K562 (cell line): ENCODE measurements at regions not wholly inside any gene's neighbourhood (a gene's known extent, or its start where the extent isn't known, plus 50 kb on each side); places are given as distances from the start of the nearest gene placed in this dataset.

Experiments
- ATAC-seq: fragments of 200-7000 bp; cut with Tn5 transposase; 3 replicates; pipeline ENCODE4 v1.9.1; 2020; ENCODE audit warnings: moderate library complexity
- BruUV-seq: library from RNA; stranded (reverse); fragments of 400-500 nt; replicated peaks from 2 replicates; lab custom pipeline; 2021; lab: Mats Ljungman, UMichigan
- CTCF ChIA-PET: fragments of 300-600 bp; formaldehyde crosslinking; extraction: SDS; loops from one replicate; lab custom pipeline; 2021; ENCODE audit warnings: low intra/inter-chr PET ratio; lab: Yijun Ruan, JAX
- POLR2A ChIA-PET: fragments of 300-600, 350-650 bp; sonication (Branson Sonifier 250); formaldehyde crosslinking; extraction: SDS; loops from one replicate; lab custom pipeline; 2021; ENCODE audit warnings: antibody characterized with exemption, inconsistent platforms; lab: Yijun Ruan, JAX
- DNase-seq, 4 experiments: peaks; one replicate each; pipeline versions ENCODE4 v3.0.0 to v3.0.0-alpha.2; 2011 to 2018; ENCODE audit warnings: low spot score in 3 of 4, mixed read lengths in 3 of 4; ENCODE audit errors: extremely low read depth in 1 of 4
- FAIRE-seq: peaks from 2 replicates; lab custom pipeline; 2011; peaks lifted over from hg19 to GRCh38; lab: Jason Lieb, UNC
- H2AFZ ChIP-seq: 2 replicates; pipeline ENCODE4 v1.6.0; 2011; ENCODE audit warnings: low read depth, low read length, control low read depth, inconsistent platforms
- H3K27ac ChIP-seq: fragments of 200-600 bp; 3 replicates; pipeline ENCODE4 v1.8.0; 2011; ENCODE audit warnings: low read depth, mild to moderate bottlenecking, control low read depth, inconsistent platforms, low read length, moderate library complexity, mixed read lengths; ENCODE audit errors: extremely low read depth
- H3K27me3 ChIP-seq, 2 experiments: fragments of 300-600 bp in 1 of 2; 2 replicates in 1 of 2; 3 replicates in 1 of 2; pipeline versions ENCODE4 v1.6.0 to v1.8.0; 2011; ENCODE audit warnings: inconsistent platforms in 2 of 2, low read length in 2 of 2, mild to moderate bottlenecking in 1 of 2, mixed read lengths in 1 of 2, moderate library complexity in 1 of 2; ENCODE audit not compliant: control insufficient read depth in 2 of 2, insufficient read depth in 2 of 2
- H3K36me3 ChIP-seq: fragments of 300-600 bp; 3 replicates; pipeline ENCODE4 v1.8.0; 2011; ENCODE audit warnings: mild to moderate bottlenecking, low read length, inconsistent platforms; ENCODE audit not compliant: control insufficient read depth, insufficient read depth
- H3K4me1 ChIP-seq, 2 experiments: fragments of 200-600 bp in 1 of 2; replicated peaks in 1 of 2; 2 replicates in 1 of 2; 3 replicates in 1 of 2; pipeline versions ENCODE4 v1.5.1 to v1.8.0; 2011; ENCODE audit warnings: inconsistent platforms in 2 of 2, low read length in 2 of 2, mild to moderate bottlenecking in 1 of 2, mixed read lengths in 1 of 2, moderate library complexity in 1 of 2; ENCODE audit not compliant: control insufficient read depth in 2 of 2, insufficient read depth in 2 of 2
- H3K4me2 ChIP-seq: 2 replicates; pipeline ENCODE4 v1.6.1; 2011; ENCODE audit warnings: low read length, control low read depth, inconsistent platforms, mixed read lengths; ENCODE audit not compliant: insufficient read depth
- H3K4me3 ChIP-seq: fragments of 200-600 bp; sonication (generic), shearing (Covaris generic); 2 replicates; pipeline ENCODE4 v1.5.1; 2016; ENCODE audit warnings: control low read depth, inconsistent platforms
- H3K79me2 ChIP-seq: fragments of 200-600 bp; 3 replicates; pipeline ENCODE4 v1.8.0; 2011; ENCODE audit warnings: low read length, inconsistent platforms; ENCODE audit not compliant: control insufficient read depth, insufficient read depth
- H3K9ac ChIP-seq, 2 experiments: 2 replicates each; pipeline versions ENCODE4 v1.6.0 to v1.6.1; 2011; ENCODE audit warnings: low read depth in 2 of 2, low read length in 2 of 2, control low read depth in 1 of 2, inconsistent platforms in 1 of 2, mild to moderate bottlenecking in 1 of 2, mixed read lengths in 1 of 2; ENCODE audit not compliant: insufficient read depth in 1 of 2
- H3K9me1 ChIP-seq: one replicate; pipeline ENCODE4 v1.6.0; 2011; ENCODE audit warnings: inconsistent platforms, mild to moderate bottlenecking, low read length, moderate library complexity; ENCODE audit not compliant: control insufficient read depth, insufficient read depth
- H3K9me3 ChIP-seq: replicated peaks from 2 replicates; pipeline ENCODE4 v1.5.1; 2011; ENCODE audit warnings: low read depth, low read length, inconsistent platforms; ENCODE audit not compliant: control insufficient read depth, insufficient read depth
- H4K20me1 ChIP-seq: replicated peaks from 2 replicates; pipeline ENCODE4 v1.6.1; 2011; ENCODE audit warnings: low read length, inconsistent platforms, mixed read lengths; ENCODE audit not compliant: control insufficient read depth, insufficient read depth
- GATAD2B ChIP-seq: fragments of 450-650 bp; IDR thresholded peaks from 2 replicates; pipeline ENCODE4 v1.6.1; 2017; ENCODE audit warnings: mild to moderate bottlenecking, borderline replicate concordance
- HDAC6 ChIP-seq: IDR thresholded peaks from 2 replicates; pipeline ENCODE4 v1.6.1; 2012; ENCODE audit warnings: low read depth, mild to moderate bottlenecking, control low read depth, inconsistent platforms, low read length, moderate library complexity
- MTA1 ChIP-seq: fragments of 450-650 bp; IDR thresholded peaks from 2 replicates; pipeline ENCODE4 v1.6.1; 2017; ENCODE audit warnings: borderline replicate concordance
- NR1H2 ChIP-seq: sonication (generic); formaldehyde crosslinking; IDR thresholded peaks from 2 replicates; pipeline ENCODE4 v1.4.0; 2020; ENCODE audit warnings: mild to moderate bottlenecking, missing genetic modification reagents
- PCBP1 ChIP-seq: fragments of 200-400 bp; formaldehyde crosslinking; IDR thresholded peaks from 2 replicates; pipeline ENCODE4 v1.6.1; 2018; ENCODE audit warnings: mild to moderate bottlenecking, low read depth, low read length; ENCODE audit not compliant: poor library complexity, severe bottlenecking
- RFX1 ChIP-seq: fragments of 450-650 bp; IDR thresholded peaks from 2 replicates; pipeline ENCODE4 v1.6.1; 2016; ENCODE audit warnings: mild to moderate bottlenecking, moderate library complexity
- SLC30A9 ChIP-seq: fragments of 250-450 bp; sonication (Bioruptor Pico); IDR thresholded peaks from 2 replicates; pipeline ENCODE4 v1.8.0; 2022; ENCODE audit warnings: mild to moderate bottlenecking, moderate library complexity
- in situ Hi-C: fragments of 300-500 bp; cut with MboI; formaldehyde crosslinking; loops from 4 replicates; pipeline ENCODE4 v1.15.0; 2018; ENCODE audit warnings: inconsistent platforms, mixed read lengths
- intact Hi-C: fragments of 100-400 bp; cut with micrococcal nuclease; formaldehyde crosslinking; loops from 2 replicates; pipeline ENCODE4 v1.14.2; 2022
- TF ChIP-seq, protein P1 (sequence below): sonication (generic); formaldehyde crosslinking; IDR thresholded peaks from 2 replicates; pipeline ENCODE4 v1.8.1; 2022; ENCODE audit warnings: missing genetic modification reagents

DNA sequence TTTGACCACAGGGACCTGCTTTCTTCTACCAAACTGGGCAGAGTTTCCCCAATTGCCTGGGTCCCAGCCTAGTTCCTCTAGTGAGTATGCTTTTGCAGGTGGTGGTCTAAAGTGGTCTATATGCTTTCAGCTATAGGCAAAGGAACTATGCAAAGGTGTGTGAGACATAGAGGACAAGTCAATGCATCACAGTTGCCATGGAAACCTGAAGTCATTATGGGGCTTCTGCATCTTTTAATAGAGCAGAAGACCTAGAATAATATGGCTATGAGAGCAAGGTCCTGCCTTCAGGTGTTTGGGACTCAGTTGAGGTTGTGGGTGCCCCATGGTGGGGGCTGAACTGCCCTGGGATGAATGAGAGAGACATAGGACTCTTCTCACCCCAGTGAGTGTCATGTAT lies 92.1 kb upstream of the RAB40AL start:
- Histone ChIP-seq H3K9me3 (no peaks in the 10 kb centered on the region), H3K4me1 (peaks cover 0 to 13% of the 10 kb centered on the region in 2 experiments; a peak in 3 of 5 replicates), H3K79me2 (no peaks in the 10 kb centered on the region), H3K9me1 (no peaks in the 10 kb centered on the region), H3K4me2 (no peak overlapping the region), H3K36me3 (peaks cover 20% of the 10 kb centered on the region; the same call in 2 of the 3 replicates), H3K4me3 (no peak overlapping the region), H3K27ac (no peak overlapping the region), H2AFZ (no peak overlapping the region), H4K20me1 (no peaks in the 10 kb centered on the region), H3K9ac (no peak overlapping the region), H3K27me3 (no peaks in the 10 kb centered on the region)
- FAIRE-seq: no peak
- ChIA-PET POLR2A (no interaction called here), CTCF (no interaction called here)
- ATAC-seq: no peak
- in situ Hi-C loops (no loop called here), intact Hi-C loops (no loop called here)
- no peak for DNase-seq
- no TSS peak for BruUV-seq
- TF ChIP-seq MTA1 (no peak), NR1H2 (no peak), GATAD2B (no peak), RFX1 (peak; percentile 66), HDAC6 (no peak), PCBP1 (no peak), SLC30A9 (no peak)
- TF ChIP-seq, protein P1, sequence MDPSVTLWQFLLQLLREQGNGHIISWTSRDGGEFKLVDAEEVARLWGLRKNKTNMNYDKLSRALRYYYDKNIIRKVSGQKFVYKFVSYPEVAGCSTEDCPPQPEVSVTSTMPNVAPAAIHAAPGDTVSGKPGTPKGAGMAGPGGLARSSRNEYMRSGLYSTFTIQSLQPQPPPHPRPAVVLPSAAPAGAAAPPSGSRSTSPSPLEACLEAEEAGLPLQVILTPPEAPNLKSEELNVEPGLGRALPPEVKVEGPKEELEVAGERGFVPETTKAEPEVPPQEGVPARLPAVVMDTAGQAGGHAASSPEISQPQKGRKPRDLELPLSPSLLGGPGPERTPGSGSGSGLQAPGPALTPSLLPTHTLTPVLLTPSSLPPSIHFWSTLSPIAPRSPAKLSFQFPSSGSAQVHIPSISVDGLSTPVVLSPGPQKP (CRISPR knock-in tag): no peak
